ENCODE measurements at regions not wholly inside any gene's neighbourhood (a gene's known extent, or its start where the extent isn't known, plus 50 kb on each side); places are given as distances from the start of the nearest gene placed in this dataset.

- CTCF ChIA-PET = interaction anchor here (0.6 kb wide), 1 partner anchor 444 kb away, joined by 3 read pairs; no protein-coding TSS in a partner anchor
- H3K36me3 Mint-ChIP-seq (ENCODE audit: insufficient read depth, unreplicated experiment) = no peaks in the 10 kb centered on the region
- BruUV-seq (replicated peaks) = no TSS peak
- TF ChIP-seq, protein P1, sequence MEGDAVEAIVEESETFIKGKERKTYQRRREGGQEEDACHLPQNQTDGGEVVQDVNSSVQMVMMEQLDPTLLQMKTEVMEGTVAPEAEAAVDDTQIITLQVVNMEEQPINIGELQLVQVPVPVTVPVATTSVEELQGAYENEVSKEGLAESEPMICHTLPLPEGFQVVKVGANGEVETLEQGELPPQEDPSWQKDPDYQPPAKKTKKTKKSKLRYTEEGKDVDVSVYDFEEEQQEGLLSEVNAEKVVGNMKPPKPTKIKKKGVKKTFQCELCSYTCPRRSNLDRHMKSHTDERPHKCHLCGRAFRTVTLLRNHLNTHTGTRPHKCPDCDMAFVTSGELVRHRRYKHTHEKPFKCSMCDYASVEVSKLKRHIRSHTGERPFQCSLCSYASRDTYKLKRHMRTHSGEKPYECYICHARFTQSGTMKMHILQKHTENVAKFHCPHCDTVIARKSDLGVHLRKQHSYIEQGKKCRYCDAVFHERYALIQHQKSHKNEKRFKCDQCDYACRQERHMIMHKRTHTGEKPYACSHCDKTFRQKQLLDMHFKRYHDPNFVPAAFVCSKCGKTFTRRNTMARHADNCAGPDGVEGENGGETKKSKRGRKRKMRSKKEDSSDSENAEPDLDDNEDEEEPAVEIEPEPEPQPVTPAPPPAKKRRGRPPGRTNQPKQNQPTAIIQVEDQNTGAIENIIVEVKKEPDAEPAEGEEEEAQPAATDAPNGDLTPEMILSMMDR (IDR thresholded peaks at IDR 0.05; ENCODE audit: unreplicated experiment) = no peak
- DNase-seq = no peak
- no peak overlapping the region for H3K27ac Mint-ChIP-seq (ENCODE audit: unreplicated experiment)
- H3K4me1 Mint-ChIP-seq (ENCODE audit: low read depth, unreplicated experiment) = no peaks in the 10 kb centered on the region
- intact Hi-C loops (cut with micrococcal nuclease; ENCODE audit: unreplicated experiment) = no loop called here
- no peaks in the 10 kb centered on the region for H3K27me3 Mint-ChIP-seq (ENCODE audit: unreplicated experiment)
- H3K4me3 Mint-ChIP-seq (ENCODE audit: low read depth, unreplicated experiment) = no peak overlapping the region
- no peaks in the 10 kb centered on the region for H3K9me3 Mint-ChIP-seq (ENCODE audit: low read depth, unreplicated experiment)
Measured at GRCh38 chr2:226680719-226681118, 118.9 kb downstream of the IRS1 start.

DNA sequence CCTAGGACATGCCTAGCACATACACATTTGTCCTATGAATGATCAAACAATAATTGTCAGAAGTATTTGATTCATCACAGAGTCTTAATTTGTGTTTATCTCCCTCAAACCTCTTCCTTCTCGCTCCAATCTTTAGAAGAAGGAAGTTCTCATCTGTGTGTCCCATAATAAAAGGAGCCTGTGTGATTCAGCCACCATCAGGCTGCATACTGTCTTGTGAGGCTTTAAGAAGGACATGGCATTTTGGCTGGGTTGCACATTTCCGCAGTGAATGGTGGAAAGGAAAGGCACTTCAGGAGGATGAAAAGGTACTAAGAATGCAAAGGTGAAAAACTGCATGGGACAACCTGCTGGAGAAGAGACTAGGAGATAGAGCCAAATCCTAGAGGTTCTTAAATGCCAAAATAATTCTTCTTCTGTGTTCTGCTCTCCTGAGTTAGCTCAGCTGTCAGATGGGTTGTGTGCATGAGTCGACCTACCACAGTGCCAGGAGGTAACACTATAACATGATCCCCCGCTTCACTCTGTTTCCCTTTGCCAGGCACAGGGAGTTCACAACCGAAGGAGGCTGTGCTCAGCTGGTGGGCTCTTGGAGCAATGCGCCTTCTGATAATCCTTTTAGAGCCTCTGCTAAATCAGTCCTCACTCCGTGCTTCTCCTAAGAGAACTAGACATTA is 120.1 kb downstream of the IRS1 start:
- H3K4me3 Mint-ChIP-seq (ENCODE audit: low read depth, unreplicated experiment) = no peak overlapping the region
- TF ChIP-seq, protein P1 (IDR thresholded peaks at IDR 0.05; ENCODE audit: unreplicated experiment) = no peak
- H3K27me3 Mint-ChIP-seq (ENCODE audit: unreplicated experiment) = no peaks in the 10 kb centered on the region
- peaks cover 4% of the 10 kb centered on the region for H3K4me1 Mint-ChIP-seq (ENCODE audit: low read depth, unreplicated experiment)
- intact Hi-C loops (cut with micrococcal nuclease; ENCODE audit: unreplicated experiment) = no loop called here
- H3K36me3 Mint-ChIP-seq (ENCODE audit: insufficient read depth, unreplicated experiment) = no peaks in the 10 kb centered on the region
- no TSS peak for BruUV-seq (replicated peaks)
- no peak overlapping the region for H3K27ac Mint-ChIP-seq (ENCODE audit: unreplicated experiment)
- H3K9me3 Mint-ChIP-seq (ENCODE audit: low read depth, unreplicated experiment) = no peaks in the 10 kb centered on the region
- no peak for DNase-seq
- CTCF ChIA-PET = no interaction called here

DNA sequence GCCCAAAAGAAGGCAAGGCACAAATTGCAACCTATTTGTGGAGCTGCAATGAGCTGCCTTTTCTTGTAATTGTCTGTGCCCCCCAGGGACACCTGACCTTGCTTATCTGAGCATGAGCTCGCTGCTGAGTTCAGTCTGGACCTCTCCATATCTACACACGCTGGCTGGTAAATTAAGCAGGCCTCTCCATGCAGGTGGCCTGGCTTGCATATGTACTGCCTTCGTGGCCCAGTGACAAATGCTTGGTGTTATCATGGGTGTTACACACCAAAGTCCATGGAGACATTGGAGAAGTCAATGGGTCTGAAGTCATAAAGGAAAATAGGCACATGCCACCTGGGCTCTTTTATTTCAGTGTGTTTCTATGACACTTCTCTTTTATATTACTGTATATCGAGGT is 121.2 kb downstream of the IRS1 start:
- Mint-ChIP-seq H3K4me3 (ENCODE audit: low read depth, unreplicated experiment) (no peak overlapping the region), H3K27ac (ENCODE audit: unreplicated experiment) (no peak overlapping the region), H3K27me3 (ENCODE audit: unreplicated experiment) (no peaks in the 10 kb centered on the region), H3K9me3 (ENCODE audit: low read depth, unreplicated experiment) (no peaks in the 10 kb centered on the region), H3K36me3 (ENCODE audit: insufficient read depth, unreplicated experiment) (peaks cover 2% of the 10 kb centered on the region), H3K4me1 (ENCODE audit: low read depth, unreplicated experiment) (peaks cover 15% of the 10 kb centered on the region)
- DNase-seq = no peak
- BruUV-seq (replicated peaks) = no TSS peak
- CTCF ChIA-PET = no interaction called here
- TF ChIP-seq, protein P1 (IDR thresholded peaks at IDR 0.05; ENCODE audit: unreplicated experiment) = no peak
- intact Hi-C loops (cut with micrococcal nuclease; ENCODE audit: unreplicated experiment) = no loop called here

- Mint-ChIP-seq H3K9me3 (ENCODE audit: low read depth, unreplicated experiment) (no peaks in the 10 kb centered on the region), H3K4me3 (ENCODE audit: low read depth, unreplicated experiment) (no peak overlapping the region), H3K36me3 (ENCODE audit: insufficient read depth, unreplicated experiment) (peaks cover 7% of the 10 kb centered on the region), H3K27ac (ENCODE audit: unreplicated experiment) (no peak overlapping the region), H3K27me3 (ENCODE audit: unreplicated experiment) (no peaks in the 10 kb centered on the region), H3K4me1 (ENCODE audit: low read depth, unreplicated experiment) (peaks cover 28% of the 10 kb centered on the region)
- no TSS peak for BruUV-seq (replicated peaks)
- DNase-seq = no peak
- intact Hi-C loops (cut with micrococcal nuclease; ENCODE audit: unreplicated experiment) = no loop called here
- TF ChIP-seq, protein P1 (IDR thresholded peaks at IDR 0.05; ENCODE audit: unreplicated experiment) = no peak
- CTCF ChIA-PET = no interaction called here
Measured at GRCh38 chr2:226677080-226677479, 122.5 kb downstream of the IRS1 start.

Measured in Calu3 (cell line).